Uterus (tissue), 3 donors: ENCODE measurements at regions not wholly inside any gene's neighbourhood (a gene's known extent, or its start where the extent isn't known, plus 50 kb on each side); places are given as distances from the start of the nearest gene placed in this dataset.

ENCODE experiments used
- DNase-seq, 2 donors: peaks; one replicate each; pipeline ENCODE4 v3.0.0-alpha.2; 2019 to 2020
- H3K27ac ChIP-seq, 2 donors: fragments of 200-600 bp; sonication (generic); 1 replicate in 1 of 2; 2 replicates in 1 of 2; pipeline ENCODE4 v1.5.1; 2016 to 2018
- H3K27me3 ChIP-seq, 2 donors: fragments of 200-600 bp; sonication (generic); one replicate each; pipeline ENCODE4 v1.5.1; 2018 to 2019; ENCODE audit warnings: control low read depth in 1 of 2
- H3K36me3 ChIP-seq, 2 donors: fragments of 200-600 bp; sonication (generic); one replicate each; pipeline ENCODE4 v1.5.1; 2019; ENCODE audit warnings: control low read depth in 1 of 2
- H3K4me1 ChIP-seq, 2 donors: fragments of 200-600 bp; sonication (generic); one replicate each; pipeline ENCODE4 v1.5.1; 2018 to 2019; ENCODE audit warnings: control low read depth in 1 of 2
- H3K4me3 ChIP-seq, 2 donors: fragments of 200-600 bp; sonication (generic); 1 replicate in 1 of 2; 2 replicates in 1 of 2; pipeline ENCODE4 v1.5.1; 2018 to 2019; ENCODE audit warnings: mild to moderate bottlenecking in 1 of 2
- H3K9me3 ChIP-seq, 2 donors: fragments of 200-600 bp; sonication (generic); one replicate each; pipeline ENCODE4 v1.5.1; 2019; ENCODE audit warnings: control low read depth in 1 of 2
- CTCF ChIP-seq, 4 experiments: fragments of 200-600 bp in 2 of 4; fragments of 450-650 bp in 2 of 4; sonication (generic) in 2 of 4; IDR thresholded peaks; one replicate each; pipeline ENCODE4 v1.5.1; 2016 to 2019; ENCODE audit warnings: antibody characterized with exemption in 4 of 4, mild to moderate bottlenecking in 2 of 4, moderate library complexity in 1 of 4
- POLR2A ChIP-seq, 2 donors: fragments of 450-650 bp; IDR thresholded peaks; one replicate each; pipeline ENCODE4 v1.6.1; 2016; ENCODE audit warnings: antibody characterized with exemption in 2 of 2, mild to moderate bottlenecking in 1 of 2, moderate library complexity in 1 of 2
- intact Hi-C: fragments of 100-400 bp; cut with DNase I; formaldehyde crosslinking; loops from one replicate; pipeline ENCODE4 v1.15.1; 2023; ENCODE audit warnings: low total_unique reads
- donor health status: DM: yes; HTN: yes; CAD: no.

- Histone ChIP-seq H3K36me3 (no peaks in the 10 kb centered on the region), H3K9me3 (no peaks in the 10 kb centered on the region), H3K4me3 (no peak overlapping the region), H3K27me3 (no peaks in the 10 kb centered on the region), H3K4me1 (no peaks in the 10 kb centered on the region), H3K27ac (no peak overlapping the region)
- intact Hi-C loops = no loop called here
- no peak for DNase-seq
- TF ChIP-seq CTCF (IDR thresholded peaks at IDR 0.05) (no peak), POLR2A (IDR thresholded peaks at IDR 0.05) (no peak)
These were observed 290.8 kb downstream of the MSX2 start for GRCh38 chr5:175015028-175015685.

GRCh38 chr5:175013251-175013650 lies 288.9 kb downstream of the MSX2 start:
- DNase-seq = no peak
- TF ChIP-seq POLR2A (IDR thresholded peaks at IDR 0.05) = no peak
- TF ChIP-seq CTCF (IDR thresholded peaks at IDR 0.05) = no peak
- H3K4me3 ChIP-seq = no peak overlapping the region
- no peaks in the 10 kb centered on the region for H3K36me3 ChIP-seq
- no peaks in the 10 kb centered on the region for H3K27me3 ChIP-seq
- H3K27ac ChIP-seq = no peak overlapping the region
- H3K9me3 ChIP-seq = no peaks in the 10 kb centered on the region
- no peaks in the 10 kb centered on the region for H3K4me1 ChIP-seq
- intact Hi-C loops = no loop called here

GRCh38 chr5:175012267-175012666 lies 287.9 kb downstream of the MSX2 start:
- no peak for DNase-seq
- Histone ChIP-seq H3K27ac (no peak overlapping the region), H3K4me3 (no peak overlapping the region), H3K27me3 (no peaks in the 10 kb centered on the region), H3K9me3 (no peaks in the 10 kb centered on the region), H3K4me1 (no peaks in the 10 kb centered on the region), H3K36me3 (no peaks in the 10 kb centered on the region)
- intact Hi-C loops = no loop called here
- TF ChIP-seq POLR2A (IDR thresholded peaks at IDR 0.05) = no peak
- TF ChIP-seq CTCF (IDR thresholded peaks at IDR 0.05) = no peak

GRCh38 chr5:175003531-175003930 lies 279.1 kb downstream of the MSX2 start:
- no peak overlapping the region for H3K27ac ChIP-seq
- TF ChIP-seq CTCF (IDR thresholded peaks at IDR 0.05) = no peak
- TF ChIP-seq POLR2A (IDR thresholded peaks at IDR 0.05) = no peak
- intact Hi-C loops = no loop called here
- H3K27me3 ChIP-seq = no peaks in the 10 kb centered on the region
- DNase-seq = no peak
- H3K36me3 ChIP-seq = no peaks in the 10 kb centered on the region
- H3K4me1 ChIP-seq = no peaks in the 10 kb centered on the region
- H3K4me3 ChIP-seq = no peak overlapping the region
- no peaks in the 10 kb centered on the region for H3K9me3 ChIP-seq

GRCh38 chr5:175001876-175002645 lies 277.7 kb downstream of the MSX2 start:
- H3K4me3 ChIP-seq = no peak overlapping the region
- H3K9me3 ChIP-seq = no peaks in the 10 kb centered on the region
- H3K4me1 ChIP-seq = no peaks in the 10 kb centered on the region
- TF ChIP-seq POLR2A (IDR thresholded peaks at IDR 0.05) (no peak), CTCF (IDR thresholded peaks at IDR 0.05) (no peak)
- no peaks in the 10 kb centered on the region for H3K27me3 ChIP-seq
- H3K36me3 ChIP-seq = no peaks in the 10 kb centered on the region
- H3K27ac ChIP-seq = no peak overlapping the region
- intact Hi-C loops = no loop called here
- DNase-seq = no peak
